K562 (cell line): ENCODE measurements at regions not wholly inside any gene's neighbourhood (a gene's known extent, or its start where the extent isn't known, plus 50 kb on each side); places are given as distances from the start of the nearest gene placed in this dataset.

ENCODE experiments used
- ATAC-seq: fragments of 200-7000 bp; cut with Tn5 transposase; 3 replicates; pipeline ENCODE4 v1.9.1; 2020; ENCODE audit warnings: moderate library complexity
- BruUV-seq: library from RNA; stranded (reverse); fragments of 400-500 nt; replicated peaks from 2 replicates; lab custom pipeline; 2021; lab: Mats Ljungman, UMichigan
- CTCF ChIA-PET: fragments of 300-600 bp; formaldehyde crosslinking; extraction: SDS; loops from one replicate; lab custom pipeline; 2021; ENCODE audit warnings: low intra/inter-chr PET ratio; lab: Yijun Ruan, JAX
- POLR2A ChIA-PET: fragments of 300-600, 350-650 bp; sonication (Branson Sonifier 250); formaldehyde crosslinking; extraction: SDS; loops from one replicate; lab custom pipeline; 2021; ENCODE audit warnings: antibody characterized with exemption, inconsistent platforms; lab: Yijun Ruan, JAX
- DNase-seq, 4 experiments: peaks; one replicate each; pipeline versions ENCODE4 v3.0.0 to v3.0.0-alpha.2; 2011 to 2018; ENCODE audit warnings: low spot score in 3 of 4, mixed read lengths in 3 of 4; ENCODE audit errors: extremely low read depth in 1 of 4
- FAIRE-seq: peaks from 2 replicates; lab custom pipeline; 2011; peaks lifted over from hg19 to GRCh38; lab: Jason Lieb, UNC
- H2AFZ ChIP-seq: 2 replicates; pipeline ENCODE4 v1.6.0; 2011; ENCODE audit warnings: low read depth, low read length, control low read depth, inconsistent platforms
- H3K27ac ChIP-seq: fragments of 200-600 bp; 3 replicates; pipeline ENCODE4 v1.8.0; 2011; ENCODE audit warnings: low read depth, mild to moderate bottlenecking, control low read depth, inconsistent platforms, low read length, moderate library complexity, mixed read lengths; ENCODE audit errors: extremely low read depth
- H3K27me3 ChIP-seq, 2 experiments: fragments of 300-600 bp in 1 of 2; 2 replicates in 1 of 2; 3 replicates in 1 of 2; pipeline versions ENCODE4 v1.6.0 to v1.8.0; 2011; ENCODE audit warnings: inconsistent platforms in 2 of 2, low read length in 2 of 2, mild to moderate bottlenecking in 1 of 2, mixed read lengths in 1 of 2, moderate library complexity in 1 of 2; ENCODE audit not compliant: control insufficient read depth in 2 of 2, insufficient read depth in 2 of 2
- H3K36me3 ChIP-seq: fragments of 300-600 bp; 3 replicates; pipeline ENCODE4 v1.8.0; 2011; ENCODE audit warnings: mild to moderate bottlenecking, low read length, inconsistent platforms; ENCODE audit not compliant: control insufficient read depth, insufficient read depth
- H3K4me1 ChIP-seq, 2 experiments: fragments of 200-600 bp in 1 of 2; replicated peaks in 1 of 2; 2 replicates in 1 of 2; 3 replicates in 1 of 2; pipeline versions ENCODE4 v1.5.1 to v1.8.0; 2011; ENCODE audit warnings: inconsistent platforms in 2 of 2, low read length in 2 of 2, mild to moderate bottlenecking in 1 of 2, mixed read lengths in 1 of 2, moderate library complexity in 1 of 2; ENCODE audit not compliant: control insufficient read depth in 2 of 2, insufficient read depth in 2 of 2
- H3K4me2 ChIP-seq: 2 replicates; pipeline ENCODE4 v1.6.1; 2011; ENCODE audit warnings: low read length, control low read depth, inconsistent platforms, mixed read lengths; ENCODE audit not compliant: insufficient read depth
- H3K4me3 ChIP-seq: fragments of 200-600 bp; sonication (generic), shearing (Covaris generic); 2 replicates; pipeline ENCODE4 v1.5.1; 2016; ENCODE audit warnings: control low read depth, inconsistent platforms
- H3K79me2 ChIP-seq: fragments of 200-600 bp; 3 replicates; pipeline ENCODE4 v1.8.0; 2011; ENCODE audit warnings: low read length, inconsistent platforms; ENCODE audit not compliant: control insufficient read depth, insufficient read depth
- H3K9ac ChIP-seq, 2 experiments: 2 replicates each; pipeline versions ENCODE4 v1.6.0 to v1.6.1; 2011; ENCODE audit warnings: low read depth in 2 of 2, low read length in 2 of 2, control low read depth in 1 of 2, inconsistent platforms in 1 of 2, mild to moderate bottlenecking in 1 of 2, mixed read lengths in 1 of 2; ENCODE audit not compliant: insufficient read depth in 1 of 2
- H3K9me1 ChIP-seq: one replicate; pipeline ENCODE4 v1.6.0; 2011; ENCODE audit warnings: inconsistent platforms, mild to moderate bottlenecking, low read length, moderate library complexity; ENCODE audit not compliant: control insufficient read depth, insufficient read depth
- H3K9me3 ChIP-seq: replicated peaks from 2 replicates; pipeline ENCODE4 v1.5.1; 2011; ENCODE audit warnings: low read depth, low read length, inconsistent platforms; ENCODE audit not compliant: control insufficient read depth, insufficient read depth
- H4K20me1 ChIP-seq: replicated peaks from 2 replicates; pipeline ENCODE4 v1.6.1; 2011; ENCODE audit warnings: low read length, inconsistent platforms, mixed read lengths; ENCODE audit not compliant: control insufficient read depth, insufficient read depth
- ETS2 ChIP-seq: IDR thresholded peaks from 2 replicates; pipeline ENCODE4 v1.6.1; 2016; ENCODE audit warnings: borderline replicate concordance, missing genetic modification characterization, mild to moderate bottlenecking, moderate library complexity, missing compliant biosample characterization; ENCODE audit not compliant: poor library complexity, severe bottlenecking
- FOSL1 ChIP-seq: fragments of 200-800 bp; sonication (Bioruptor generic); conservative IDR thresholded peaks from 2 replicates; pipeline ENCODE4 v1.6.1; 2016; ENCODE audit warnings: missing genetic modification characterization, missing compliant biosample characterization
- GMEB1 ChIP-seq: fragments of 250-450 bp; sonication (Bioruptor Pico); IDR thresholded peaks from 2 replicates; pipeline ENCODE4 v1.4.0; 2020; ENCODE audit warnings: mild to moderate bottlenecking
- HBP1 ChIP-seq: fragments of 450-650 bp; formaldehyde crosslinking; IDR thresholded peaks from 2 replicates; pipeline ENCODE4 v1.4.0; 2022; ENCODE audit warnings: missing genetic modification characterization
- MAFK ChIP-seq: IDR thresholded peaks from 2 replicates; pipeline ENCODE4 v1.6.1; 2011; ENCODE audit warnings: low read length, improper control_type of control experiment
- NKRF ChIP-seq: fragments of 450-650 bp; IDR thresholded peaks from 2 replicates; pipeline ENCODE4 v1.6.1; 2016; ENCODE audit warnings: borderline replicate concordance
- PYGO2 ChIP-seq: fragments of 450-650 bp; IDR thresholded peaks from 2 replicates; pipeline ENCODE4 v1.6.1; 2016; ENCODE audit warnings: mild to moderate bottlenecking, missing genetic modification characterization, moderate library complexity, missing compliant biosample characterization
- SAFB2 ChIP-seq: fragments of 200-400 bp; formaldehyde crosslinking; IDR thresholded peaks from 2 replicates; pipeline ENCODE4 v1.6.1; 2018; ENCODE audit warnings: borderline replicate concordance, low read length, low read depth, moderate library complexity; ENCODE audit not compliant: severe bottlenecking
- TCF7L2 ChIP-seq: fragments of 150-350 bp; IDR thresholded peaks from 2 replicates; pipeline ENCODE4 v1.6.1; 2016; ENCODE audit warnings: low read depth, mild to moderate bottlenecking, low read length, moderate library complexity
- ZNF24 ChIP-seq: fragments of 450-650 bp; IDR thresholded peaks from 2 replicates; pipeline ENCODE4 v1.6.1; 2016
- ZNF695 ChIP-seq: fragments of 450-650 bp; formaldehyde crosslinking; IDR thresholded peaks from 2 replicates; pipeline ENCODE4 v1.4.0; 2020; ENCODE audit warnings: mild to moderate bottlenecking, moderate library complexity
- WGBS: fragments of 100-300 bp; shearing (Covaris generic); methylation state at CpG from one replicate; pipeline ENCODE4 v1.1.6; 2016; ENCODE audit warnings: low coverage, mixed read lengths; ENCODE audit not compliant: insufficient coverage; ENCODE audit errors: missing lambda C conversion rate; 5-methylcytosine and 5-hydroxymethylcytosine counted together
- in situ Hi-C: fragments of 300-500 bp; cut with MboI; formaldehyde crosslinking; loops from 4 replicates; pipeline ENCODE4 v1.15.0; 2018; ENCODE audit warnings: inconsistent platforms, mixed read lengths
- intact Hi-C: fragments of 100-400 bp; cut with micrococcal nuclease; formaldehyde crosslinking; loops from 2 replicates; pipeline ENCODE4 v1.14.2; 2022

GRCh38 chr7:80348223-80348622 lies 163.6 kb downstream of the GNAT3 start (continued):
- TF ChIP-seq HBP1 (CRISPR knock-in tag): no peak
- TF ChIP-seq PYGO2 (tag): no peak
- TF ChIP-seq FOSL1: no peak
- no peak for TF ChIP-seq ZNF24
- TF ChIP-seq TCF7L2: no peak
- no peak for TF ChIP-seq SAFB2

GRCh38 chr7:80347173-80347572 lies 164.7 kb downstream of the GNAT3 start:
- in situ Hi-C loops: no loop called here
- Histone ChIP-seq H3K4me3 (no peak overlapping the region), H3K9me3 (no peaks in the 10 kb centered on the region), H2AFZ (no peak overlapping the region), H4K20me1 (no peaks in the 10 kb centered on the region), H3K4me1 (no peaks in the 10 kb centered on the region)
- no peak for DNase-seq
- BruUV-seq: no TSS peak
- TF ChIP-seq GMEB1 (CRISPR knock-in tag): no peak
- TF ChIP-seq ZNF695 (CRISPR knock-in tag): no peak
- no peak for TF ChIP-seq ETS2 (tag)
- no peak for TF ChIP-seq NKRF
- no peak for TF ChIP-seq MAFK
- TF ChIP-seq, all 486 proteins: peak for 0
- Histone ChIP-seq H3K79me2 (no peaks in the 10 kb centered on the region), H3K27ac (no peak overlapping the region), H3K27me3 (no peaks in the 10 kb centered on the region), H3K4me2 (no peak overlapping the region), H3K9me1 (no peaks in the 10 kb centered on the region), H3K36me3 (no peaks in the 10 kb centered on the region), H3K9ac (no peak overlapping the region)
- intact Hi-C loops: no loop called here
- ChIA-PET CTCF (no interaction called here), POLR2A (no interaction called here)
- ATAC-seq (no peak), FAIRE-seq (no peak)
- WGBS: 7% methylated on average over 1 of the region's 1 CpG
